ENCODE measurements at regions not wholly inside any gene's neighbourhood (a gene's known extent, or its start where the extent isn't known, plus 50 kb on each side); places are given as distances from the start of the nearest gene placed in this dataset.

DNA sequence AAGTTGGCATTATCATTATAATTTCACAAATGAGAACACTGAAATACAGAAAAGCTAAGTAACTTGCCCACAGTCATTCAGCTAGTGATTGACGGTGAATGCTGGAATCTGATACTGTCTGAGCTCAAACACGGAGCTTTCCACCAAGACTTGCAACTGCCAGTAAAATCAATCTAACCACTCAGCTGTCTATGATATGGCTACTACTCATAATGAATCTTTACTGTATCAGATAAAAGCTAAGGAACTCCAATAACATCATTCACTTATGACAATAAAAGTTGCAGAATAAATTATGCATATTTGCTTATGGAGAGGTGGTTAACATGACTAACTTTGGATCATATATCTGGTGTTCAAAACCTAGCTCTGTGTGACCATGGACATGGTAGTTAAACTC lies 279.4 kb upstream of the NXPH2 start:
- Histone ChIP-seq H3K36me3 (no peaks in the 10 kb centered on the region), H3K4me1 (no peaks in the 10 kb centered on the region), H3K4me3 (no peak overlapping the region), H3K27me3 (no peaks in the 10 kb centered on the region), H3K9me3 (replicated peaks) (no peaks in the 10 kb centered on the region), H3K27ac (no peak overlapping the region)
- DNase-seq: no peak

DNA sequence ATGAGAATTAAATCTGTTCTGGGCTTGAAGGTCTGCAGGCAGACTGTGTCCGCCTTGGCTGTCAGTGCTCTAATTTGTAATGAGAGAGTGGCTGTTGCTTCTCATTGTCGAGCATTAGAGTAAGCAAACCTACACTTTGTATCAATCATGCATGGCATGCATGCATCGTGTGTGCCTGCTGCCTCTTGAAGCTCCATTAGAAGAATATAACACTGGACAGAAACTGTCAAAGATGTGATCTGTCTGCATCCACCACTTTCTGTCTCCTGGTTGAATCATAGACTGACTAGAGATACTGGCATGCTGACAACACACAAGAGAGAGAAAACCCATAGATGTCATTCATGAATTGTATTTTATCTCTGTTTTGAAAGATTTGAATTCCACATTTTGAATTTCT lies 275.0 kb upstream of the NXPH2 start:
- no peaks in the 10 kb centered on the region for H3K4me1 ChIP-seq
- H3K36me3 ChIP-seq: no peaks in the 10 kb centered on the region
- H3K27me3 ChIP-seq: no peaks in the 10 kb centered on the region
- H3K27ac ChIP-seq: no peak overlapping the region
- no peak for DNase-seq
- H3K4me3 ChIP-seq: no peak overlapping the region
- no peaks in the 10 kb centered on the region for H3K9me3 ChIP-seq (replicated peaks)

DNA sequence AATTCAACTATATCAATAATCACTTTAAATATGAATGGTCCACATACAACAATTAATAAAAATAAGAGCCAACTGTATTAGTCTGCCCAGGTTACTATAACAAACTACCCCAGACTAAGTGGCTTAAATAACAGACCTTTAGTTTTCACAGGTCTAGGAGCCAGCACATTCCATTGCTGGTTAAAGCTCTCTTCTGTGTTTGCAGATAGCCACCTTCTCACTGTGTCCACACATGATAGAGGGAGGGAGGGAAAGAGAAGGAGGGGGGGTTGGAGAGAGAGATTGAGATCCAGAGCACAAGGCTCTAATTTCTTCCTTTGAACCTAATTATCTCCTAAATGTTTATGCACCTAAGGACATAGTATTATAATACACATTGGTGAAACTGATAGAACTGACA lies 267.8 kb upstream of the NXPH2 start:
- no peaks in the 10 kb centered on the region for H3K27me3 ChIP-seq
- H3K36me3 ChIP-seq: no peaks in the 10 kb centered on the region
- no peaks in the 10 kb centered on the region for H3K4me1 ChIP-seq
- no peak overlapping the region for H3K4me3 ChIP-seq
- no peak overlapping the region for H3K27ac ChIP-seq
- DNase-seq: no peak
- H3K9me3 ChIP-seq (replicated peaks): no peaks in the 10 kb centered on the region

DNA sequence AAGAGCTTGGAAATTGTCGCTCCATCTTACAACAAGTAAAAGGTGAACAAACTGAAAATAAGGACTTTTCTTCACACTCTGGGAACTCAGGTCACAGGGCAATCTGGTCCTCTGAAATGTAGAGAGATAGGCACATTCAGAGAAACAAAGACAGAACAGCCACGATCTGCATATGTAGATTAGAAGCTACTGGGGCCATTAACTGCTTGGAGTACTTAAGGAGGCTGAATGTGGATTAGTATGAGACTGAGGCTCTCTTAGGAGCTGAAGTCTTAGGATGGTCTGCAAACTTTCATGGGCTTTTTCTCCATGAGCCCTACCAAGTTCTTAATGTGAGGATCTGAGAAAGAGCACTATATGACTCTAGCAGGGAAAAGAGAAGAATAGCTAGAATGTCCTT lies 265.3 kb upstream of the NXPH2 start:
- no peaks in the 10 kb centered on the region for H3K9me3 ChIP-seq (replicated peaks)
- no peak overlapping the region for H3K27ac ChIP-seq
- no peaks in the 10 kb centered on the region for H3K27me3 ChIP-seq
- H3K4me3 ChIP-seq: no peak overlapping the region
- H3K4me1 ChIP-seq: no peaks in the 10 kb centered on the region
- DNase-seq: no peak
- no peaks in the 10 kb centered on the region for H3K36me3 ChIP-seq

DNA sequence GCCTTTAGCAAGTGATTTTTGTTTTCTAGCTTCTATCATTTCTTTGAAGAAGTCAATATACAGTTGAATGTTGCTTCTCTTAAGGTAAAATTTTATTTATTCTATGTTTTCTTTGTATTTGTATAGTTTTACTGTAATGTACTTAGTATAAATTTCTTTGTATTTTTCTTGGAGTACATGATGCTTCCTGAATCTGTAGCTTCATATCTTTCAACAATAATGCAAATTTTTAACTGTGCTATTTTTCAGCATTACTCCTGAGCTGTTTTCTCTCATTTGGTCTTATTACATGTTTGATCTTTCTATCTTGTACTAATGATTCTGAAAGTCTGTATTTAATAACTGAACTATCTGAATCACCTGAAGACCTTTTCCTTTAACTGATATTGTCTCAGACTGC lies 253.9 kb upstream of the NXPH2 start:
- no peak overlapping the region for H3K27ac ChIP-seq
- peaks cover 9% of the 10 kb centered on the region for H3K4me1 ChIP-seq
- no peak overlapping the region for H3K4me3 ChIP-seq
- no peak for DNase-seq
- no peaks in the 10 kb centered on the region for H3K36me3 ChIP-seq
- no peaks in the 10 kb centered on the region for H3K9me3 ChIP-seq (replicated peaks)
- H3K27me3 ChIP-seq: no peaks in the 10 kb centered on the region; the same call in 1 of the 2 replicates

DNA sequence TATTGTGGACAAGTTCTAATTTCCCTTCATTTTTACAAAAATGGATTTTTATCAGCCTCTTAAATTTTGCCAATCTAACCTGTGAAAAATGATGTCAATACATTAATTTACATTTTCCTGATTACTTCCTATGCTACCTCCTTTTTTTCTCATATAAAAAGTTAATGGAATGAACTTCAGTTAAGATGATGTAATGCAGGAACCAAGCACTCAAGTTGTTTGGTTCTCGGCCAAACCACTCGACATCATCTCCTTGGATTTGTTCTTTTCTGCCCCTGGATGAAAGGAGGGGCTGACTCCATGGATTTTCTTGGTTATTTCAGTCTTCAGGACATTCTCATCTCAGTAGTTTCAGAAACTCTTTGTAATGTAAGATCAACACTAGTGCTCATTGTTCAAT lies 253.1 kb upstream of the NXPH2 start:
- Histone ChIP-seq H3K27ac (no peak overlapping the region), H3K27me3 (no peaks in the 10 kb centered on the region; the same call in 1 of the 2 replicates), H3K4me1 (peaks cover 9% of the 10 kb centered on the region), H3K36me3 (no peaks in the 10 kb centered on the region), H3K4me3 (no peak overlapping the region), H3K9me3 (replicated peaks) (no peaks in the 10 kb centered on the region)
- peak in 1 of 2 experiments; percentile 31 for DNase-seq

DNA sequence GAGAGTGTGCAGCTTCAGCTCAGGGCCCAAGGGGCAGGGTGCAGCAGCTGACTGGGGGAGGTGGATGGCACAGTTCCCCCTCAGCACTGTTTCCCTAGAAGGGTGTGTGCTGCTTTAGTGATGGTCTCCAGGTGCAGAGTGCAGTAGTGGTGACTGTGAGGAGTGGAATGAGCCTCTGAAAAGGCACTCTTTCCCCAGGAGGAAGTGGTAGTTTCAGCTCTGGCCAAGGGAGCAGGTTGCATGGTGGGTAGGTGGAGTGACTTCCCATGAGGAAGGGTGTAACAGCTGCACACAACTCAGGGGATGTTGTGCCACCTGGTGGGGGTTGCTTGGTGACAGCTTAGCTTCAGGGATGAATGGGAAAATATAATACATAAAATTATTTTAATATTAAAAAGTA lies 251.5 kb upstream of the NXPH2 start:
- H3K36me3 ChIP-seq: no peaks in the 10 kb centered on the region
- H3K27ac ChIP-seq: no peak overlapping the region
- no peaks in the 10 kb centered on the region for H3K9me3 ChIP-seq (replicated peaks)
- H3K4me3 ChIP-seq: no peak overlapping the region
- DNase-seq: peak; percentile 58 to 67
- H3K27me3 ChIP-seq: no peaks in the 10 kb centered on the region; the same call in 1 of the 2 replicates
- H3K4me1 ChIP-seq: peaks cover 9% of the 10 kb centered on the region

DNA sequence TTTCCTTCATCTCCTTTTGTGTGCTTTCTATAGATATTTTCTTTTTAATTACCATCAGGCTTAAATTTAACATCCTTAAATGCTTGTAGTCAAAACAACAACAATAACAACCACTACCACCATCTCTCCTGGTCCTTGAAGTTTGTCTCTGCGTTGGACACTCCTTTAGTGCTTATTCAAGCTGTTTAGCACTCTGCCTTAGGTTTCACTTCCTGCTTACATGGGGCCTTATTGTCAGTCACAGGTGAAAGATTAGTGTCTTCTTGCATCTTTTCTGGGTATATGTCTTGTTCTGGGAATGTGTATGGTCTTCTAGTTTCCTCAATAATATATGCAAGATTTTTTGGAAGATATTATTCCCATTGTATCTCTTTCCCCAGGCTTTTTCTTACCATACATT lies 240.1 kb upstream of the NXPH2 start:
- Histone ChIP-seq H3K27ac (no peak overlapping the region), H3K4me3 (no peak overlapping the region), H3K27me3 (no peaks in the 10 kb centered on the region), H3K36me3 (no peaks in the 10 kb centered on the region), H3K4me1 (no peaks in the 10 kb centered on the region), H3K9me3 (replicated peaks) (no peaks in the 10 kb centered on the region)
- DNase-seq: no peak

DNA sequence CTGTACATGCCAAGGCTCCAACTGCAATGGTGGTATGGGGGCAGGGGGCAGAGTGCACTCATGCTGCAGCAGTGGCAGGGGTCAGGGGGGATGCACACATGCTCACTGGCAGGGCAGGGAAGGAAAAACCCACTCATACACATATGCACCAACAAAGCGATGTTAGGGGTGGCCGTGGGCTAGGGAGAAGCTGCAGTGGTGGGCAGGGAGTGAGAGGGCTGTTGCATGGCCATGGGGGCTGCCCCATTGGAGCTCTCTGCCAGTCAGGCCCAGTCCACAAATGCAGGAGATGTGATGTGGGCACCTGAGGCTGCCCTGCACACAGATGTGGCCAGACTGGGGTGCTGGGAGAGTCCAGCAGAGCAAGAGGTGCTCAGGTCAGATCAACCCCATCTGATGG lies 238.1 kb upstream of the NXPH2 start:
- H3K36me3 ChIP-seq: no peaks in the 10 kb centered on the region
- H3K4me3 ChIP-seq: no peak overlapping the region
- no peaks in the 10 kb centered on the region for H3K27me3 ChIP-seq
- no peaks in the 10 kb centered on the region for H3K9me3 ChIP-seq (replicated peaks)
- H3K4me1 ChIP-seq: no peaks in the 10 kb centered on the region
- no peak overlapping the region for H3K27ac ChIP-seq
- no peak for DNase-seq

DNA sequence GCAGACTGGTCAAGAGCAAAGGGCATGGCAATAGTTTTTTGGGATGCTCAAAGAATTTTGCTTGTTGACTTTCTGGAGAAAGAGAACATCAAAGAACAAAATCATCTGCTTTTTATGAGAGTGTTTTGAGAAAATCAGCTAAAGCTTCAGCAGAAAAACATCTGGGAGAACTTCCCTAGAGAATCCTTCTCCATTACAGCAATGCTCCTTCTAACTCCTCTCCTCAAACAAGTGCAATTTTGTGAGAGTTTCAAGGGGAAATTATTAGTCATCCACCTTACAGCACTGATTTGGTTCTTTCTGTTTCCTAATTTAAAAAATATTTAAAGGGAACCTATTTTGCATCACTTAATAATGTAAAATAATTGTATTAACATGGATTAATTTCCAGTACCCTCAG lies 226.9 kb upstream of the NXPH2 start:
- Histone ChIP-seq H3K9me3 (replicated peaks) (no peaks in the 10 kb centered on the region), H3K4me3 (no peak overlapping the region), H3K27me3 (no peaks in the 10 kb centered on the region), H3K27ac (no peak overlapping the region), H3K36me3 (no peaks in the 10 kb centered on the region), H3K4me1 (no peaks in the 10 kb centered on the region)
- no peak for DNase-seq

DNA sequence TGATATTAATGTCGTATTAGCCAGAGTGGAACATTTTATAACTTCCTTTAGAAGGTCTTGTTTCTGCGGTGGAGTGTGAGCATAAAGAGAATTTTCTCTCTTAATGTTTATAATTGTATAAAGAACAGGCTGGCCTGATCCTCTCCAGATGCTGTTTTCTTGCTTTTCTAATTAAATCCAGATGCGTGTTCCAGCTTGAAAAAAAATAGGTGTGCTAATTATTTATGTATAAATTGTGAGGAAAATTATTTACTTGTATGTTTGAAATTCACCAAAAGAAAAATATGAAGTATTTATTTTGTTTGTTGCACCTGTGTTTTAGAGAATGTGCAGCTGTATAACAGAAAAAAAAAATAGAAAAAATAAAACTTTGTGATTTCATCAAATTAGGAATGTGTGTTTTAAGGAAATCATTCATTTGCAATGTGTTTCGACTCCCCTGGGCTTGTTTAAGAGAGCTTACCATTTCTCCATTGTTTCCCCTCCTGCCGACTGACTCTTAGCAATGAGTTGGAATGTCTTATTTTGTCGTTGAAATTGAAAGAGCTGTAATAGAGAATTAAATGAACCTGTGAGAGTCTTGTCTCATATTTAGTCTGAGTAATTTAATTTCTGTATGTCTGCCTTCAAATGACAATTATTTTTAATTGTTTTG lies 220.1 kb upstream of the NXPH2 start:
- DNase-seq: no peak
- Histone ChIP-seq H3K4me3 (no peak overlapping the region), H3K9me3 (replicated peaks) (no peaks in the 10 kb centered on the region), H3K4me1 (no peaks in the 10 kb centered on the region), H3K27me3 (no peaks in the 10 kb centered on the region), H3K36me3 (no peaks in the 10 kb centered on the region), H3K27ac (no peak overlapping the region)

DNA sequence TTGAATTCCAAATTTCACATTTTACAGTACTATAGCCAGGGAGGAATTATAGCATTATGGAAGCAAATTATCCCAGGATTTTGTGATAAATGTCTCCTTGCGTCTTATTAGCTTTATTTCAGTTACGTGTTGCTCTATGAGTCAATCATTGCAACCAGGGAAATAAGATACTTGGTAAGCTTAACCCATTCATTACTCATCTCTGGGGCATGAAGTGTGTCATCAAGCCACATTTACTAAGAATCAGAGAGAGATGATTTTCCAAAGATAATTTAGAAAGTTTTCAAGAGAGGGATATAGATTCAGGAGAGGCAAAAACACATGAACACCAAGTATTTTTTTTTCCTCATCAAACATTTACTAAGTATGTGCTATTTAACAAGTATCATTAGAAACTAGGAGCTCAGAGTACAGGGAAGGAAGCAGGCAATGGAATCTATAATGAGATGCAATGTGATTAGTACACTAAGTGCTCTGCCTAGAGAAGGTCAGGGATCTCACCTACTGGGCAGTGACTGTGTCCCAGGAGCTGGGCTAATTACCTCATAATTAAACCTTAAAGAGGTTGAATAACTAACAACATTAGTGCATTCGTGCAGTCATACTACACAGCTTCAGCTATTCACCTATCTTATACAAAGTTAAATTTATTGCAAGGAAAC lies 217.8 kb upstream of the NXPH2 start:
- H3K27me3 ChIP-seq: no peaks in the 10 kb centered on the region
- no peaks in the 10 kb centered on the region for H3K4me1 ChIP-seq
- H3K9me3 ChIP-seq (replicated peaks): no peaks in the 10 kb centered on the region
- H3K36me3 ChIP-seq: no peaks in the 10 kb centered on the region
- no peak overlapping the region for H3K27ac ChIP-seq
- no peak overlapping the region for H3K4me3 ChIP-seq
- DNase-seq: peak in 1 of 2 experiments; percentile 2

DNA sequence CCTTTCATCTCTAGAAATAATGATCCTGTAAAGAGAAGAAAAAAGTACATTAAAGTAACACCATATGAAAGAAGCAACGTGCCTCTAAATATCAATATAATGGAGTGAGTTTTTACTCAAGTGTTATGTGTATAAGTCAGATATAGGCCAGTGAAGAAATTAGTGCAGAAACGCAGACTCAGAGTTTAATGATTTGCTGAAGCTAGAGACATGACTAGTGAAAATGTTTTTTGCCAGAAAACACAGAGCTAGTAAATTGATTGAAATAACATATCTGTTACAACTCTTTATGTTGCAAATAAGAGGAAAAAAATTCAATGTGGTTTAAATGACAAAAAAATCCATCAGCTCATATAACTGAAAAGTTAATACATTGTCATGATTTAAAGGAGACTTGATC lies 217.2 kb upstream of the NXPH2 start:
- Histone ChIP-seq H3K36me3 (no peaks in the 10 kb centered on the region), H3K27ac (no peak overlapping the region), H3K4me3 (no peak overlapping the region), H3K27me3 (no peaks in the 10 kb centered on the region), H3K9me3 (replicated peaks) (no peaks in the 10 kb centered on the region), H3K4me1 (no peaks in the 10 kb centered on the region)
- DNase-seq: no peak

DNA sequence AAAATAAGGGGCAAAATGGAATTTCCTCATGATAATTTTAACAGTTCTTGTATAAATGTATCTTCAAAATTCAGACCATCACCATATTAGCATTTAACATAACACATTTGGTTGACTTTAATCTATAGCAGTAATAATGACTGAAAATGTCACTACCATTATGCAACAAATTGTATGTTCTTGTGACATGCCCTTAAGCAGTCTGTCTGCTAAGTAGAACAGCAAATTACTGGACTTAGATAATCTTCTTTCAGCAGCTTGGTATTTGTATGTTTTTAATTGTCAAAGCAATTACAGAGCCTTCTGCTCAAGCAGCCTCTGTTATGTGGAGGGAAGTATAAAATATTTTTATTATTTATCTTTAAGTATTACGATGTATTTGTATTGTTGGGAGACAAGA lies 214.3 kb upstream of the NXPH2 start:
- no peak overlapping the region for H3K4me3 ChIP-seq
- no peak for DNase-seq

DNA sequence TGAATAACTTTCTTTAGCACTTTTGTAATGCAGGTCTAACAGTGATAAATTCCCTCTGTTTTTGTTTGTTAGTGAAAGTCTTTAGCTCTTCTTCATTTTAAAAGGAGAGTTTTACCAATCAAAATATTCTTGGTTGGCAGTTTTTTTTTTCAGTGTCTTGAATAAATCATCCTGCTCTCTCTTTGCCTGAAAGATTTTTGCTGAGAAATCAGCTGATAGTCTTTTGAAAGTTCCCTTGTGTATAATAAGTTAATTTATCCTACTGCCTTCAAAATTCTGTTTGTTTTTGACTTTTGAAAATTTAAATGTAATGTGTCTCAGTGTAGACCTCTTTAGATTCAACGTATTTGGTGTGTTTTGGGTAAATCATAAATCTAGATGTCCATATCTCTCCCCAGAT lies 205.7 kb upstream of the NXPH2 start:
- H3K27me3 ChIP-seq: no peaks in the 10 kb centered on the region
- H3K36me3 ChIP-seq: no peaks in the 10 kb centered on the region

More for the DNA sequence above, 214.3 kb upstream of the NXPH2 start:
- Histone ChIP-seq H3K9me3 (replicated peaks) (no peaks in the 10 kb centered on the region), H3K36me3 (no peaks in the 10 kb centered on the region), H3K27ac (no peak overlapping the region), H3K27me3 (no peaks in the 10 kb centered on the region), H3K4me1 (no peaks in the 10 kb centered on the region)

More for the DNA sequence above, 205.7 kb upstream of the NXPH2 start:
- Histone ChIP-seq H3K27ac (no peak overlapping the region), H3K9me3 (replicated peaks) (0 out of 2 replicates have a peak, but pooled peaks cover 3% of the 10 kb centered on the region), H3K4me3 (no peak overlapping the region), H3K4me1 (no peaks in the 10 kb centered on the region)
- no peak for DNase-seq

Measured in SJCRH30 (cell line).